ENCODE measurements at regions not wholly inside any gene's neighbourhood (a gene's known extent, or its start where the extent isn't known, plus 50 kb on each side); places are given as distances from the start of the nearest gene placed in this dataset.

DNA sequence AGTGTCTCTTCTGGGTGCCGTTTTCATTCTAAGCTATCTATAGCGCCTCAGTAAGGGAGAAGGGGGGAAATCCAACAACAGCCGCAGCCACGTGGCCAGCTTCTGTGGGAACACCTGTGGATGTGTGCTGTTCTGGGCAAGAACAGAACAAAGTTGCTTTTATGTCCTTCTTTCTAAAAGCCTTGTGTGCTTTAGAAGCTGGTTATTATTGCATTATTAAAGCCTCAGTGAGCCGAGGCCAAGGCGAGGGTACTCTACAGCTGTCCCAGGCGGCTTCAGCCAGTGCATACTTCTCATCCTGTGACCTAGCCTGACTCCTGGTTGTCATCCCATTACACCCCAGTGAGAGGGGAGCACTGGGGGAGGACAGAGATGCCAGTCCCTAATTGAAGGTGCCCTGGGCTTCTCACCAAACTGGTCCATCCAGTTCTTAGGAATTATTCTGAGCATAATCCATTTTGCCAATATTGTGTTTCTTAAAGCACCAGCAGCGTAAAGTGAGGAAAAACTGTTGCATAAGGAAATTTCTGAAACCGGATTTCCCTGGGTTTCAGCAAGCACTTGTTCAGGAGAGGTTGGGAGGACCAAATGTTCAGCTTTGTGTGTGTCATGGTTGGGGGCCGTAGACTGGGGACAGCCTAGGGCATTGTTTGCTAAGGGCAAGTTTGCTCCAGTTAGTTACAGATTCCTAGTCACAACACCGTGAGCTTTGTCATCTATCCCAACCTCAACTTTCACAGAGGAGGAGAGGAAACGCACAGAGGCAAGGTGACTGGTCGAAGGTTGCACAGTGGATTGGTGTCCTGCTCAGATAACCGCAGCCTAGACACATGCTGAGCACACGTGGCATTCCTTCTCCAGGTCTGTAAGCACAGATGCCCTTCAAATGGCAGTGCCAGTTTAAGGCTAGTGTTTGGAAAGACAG lies 61.0 kb upstream of the ATP1A1 start (continued):
- TF ChIP-seq THRA (CRISPR knock-in tag; IDR thresholded peaks at IDR 0.05; ENCODE audit: borderline replicate concordance) (peak; percentile 75; the same call in 1 of the 2 replicates), TARDBP (CRISPR knock-in tag; IDR thresholded peaks at IDR 0.05) (peak; percentile 54; the same call in 1 of the 2 replicates), KIAA2018 (CRISPR knock-in tag; IDR thresholded peaks at IDR 0.05; ENCODE audit: borderline replicate concordance) (no peak), MIXL1 (CRISPR knock-in tag; IDR thresholded peaks at IDR 0.05) (peak; percentile 65), SIX4 (CRISPR knock-in tag; IDR thresholded peaks at IDR 0.05) (0 out of 2 replicates have a peak, but pooled peaks have one; percentile 37), ZNF768 (CRISPR knock-in tag; IDR thresholded peaks at IDR 0.05) (peak; percentile 37; the same call in 1 of the 2 replicates), NFE2L2 (IDR thresholded peaks at IDR 0.05; ENCODE audit: low read length) (0 out of 2 replicates have a peak, but pooled peaks have one; percentile 6), FOXK1 (CRISPR knock-in tag; IDR thresholded peaks at IDR 0.05; ENCODE audit: borderline replicate concordance, low read depth) (peak; percentile 29; the same call in 1 of the 2 replicates), TMF1 (CRISPR knock-in tag; IDR thresholded peaks at IDR 0.05; ENCODE audit: low read depth) (no peak), TBX2 (CRISPR knock-in tag; IDR thresholded peaks at IDR 0.05; ENCODE audit: borderline replicate concordance) (peak; percentile 46; the same call in 1 of the 2 replicates), GZF1 (CRISPR knock-in tag; IDR thresholded peaks at IDR 0.05) (peak; percentile 76; the same call in 1 of the 2 replicates)
- TF ChIP-seq, protein P1, sequence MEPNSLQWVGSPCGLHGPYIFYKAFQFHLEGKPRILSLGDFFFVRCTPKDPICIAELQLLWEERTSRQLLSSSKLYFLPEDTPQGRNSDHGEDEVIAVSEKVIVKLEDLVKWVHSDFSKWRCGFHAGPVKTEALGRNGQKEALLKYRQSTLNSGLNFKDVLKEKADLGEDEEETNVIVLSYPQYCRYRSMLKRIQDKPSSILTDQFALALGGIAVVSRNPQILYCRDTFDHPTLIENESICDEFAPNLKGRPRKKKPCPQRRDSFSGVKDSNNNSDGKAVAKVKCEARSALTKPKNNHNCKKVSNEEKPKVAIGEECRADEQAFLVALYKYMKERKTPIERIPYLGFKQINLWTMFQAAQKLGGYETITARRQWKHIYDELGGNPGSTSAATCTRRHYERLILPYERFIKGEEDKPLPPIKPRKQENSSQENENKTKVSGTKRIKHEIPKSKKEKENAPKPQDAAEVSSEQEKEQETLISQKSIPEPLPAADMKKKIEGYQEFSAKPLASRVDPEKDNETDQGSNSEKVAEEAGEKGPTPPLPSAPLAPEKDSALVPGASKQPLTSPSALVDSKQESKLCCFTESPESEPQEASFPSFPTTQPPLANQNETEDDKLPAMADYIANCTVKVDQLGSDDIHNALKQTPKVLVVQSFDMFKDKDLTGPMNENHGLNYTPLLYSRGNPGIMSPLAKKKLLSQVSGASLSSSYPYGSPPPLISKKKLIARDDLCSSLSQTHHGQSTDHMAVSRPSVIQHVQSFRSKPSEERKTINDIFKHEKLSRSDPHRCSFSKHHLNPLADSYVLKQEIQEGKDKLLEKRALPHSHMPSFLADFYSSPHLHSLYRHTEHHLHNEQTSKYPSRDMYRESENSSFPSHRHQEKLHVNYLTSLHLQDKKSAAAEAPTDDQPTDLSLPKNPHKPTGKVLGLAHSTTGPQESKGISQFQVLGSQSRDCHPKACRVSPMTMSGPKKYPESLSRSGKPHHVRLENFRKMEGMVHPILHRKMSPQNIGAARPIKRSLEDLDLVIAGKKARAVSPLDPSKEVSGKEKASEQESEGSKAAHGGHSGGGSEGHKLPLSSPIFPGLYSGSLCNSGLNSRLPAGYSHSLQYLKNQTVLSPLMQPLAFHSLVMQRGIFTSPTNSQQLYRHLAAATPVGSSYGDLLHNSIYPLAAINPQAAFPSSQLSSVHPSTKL (CRISPR knock-in tag; IDR thresholded peaks at IDR 0.05): peak; percentile 57
- TF ChIP-seq, protein P2, sequence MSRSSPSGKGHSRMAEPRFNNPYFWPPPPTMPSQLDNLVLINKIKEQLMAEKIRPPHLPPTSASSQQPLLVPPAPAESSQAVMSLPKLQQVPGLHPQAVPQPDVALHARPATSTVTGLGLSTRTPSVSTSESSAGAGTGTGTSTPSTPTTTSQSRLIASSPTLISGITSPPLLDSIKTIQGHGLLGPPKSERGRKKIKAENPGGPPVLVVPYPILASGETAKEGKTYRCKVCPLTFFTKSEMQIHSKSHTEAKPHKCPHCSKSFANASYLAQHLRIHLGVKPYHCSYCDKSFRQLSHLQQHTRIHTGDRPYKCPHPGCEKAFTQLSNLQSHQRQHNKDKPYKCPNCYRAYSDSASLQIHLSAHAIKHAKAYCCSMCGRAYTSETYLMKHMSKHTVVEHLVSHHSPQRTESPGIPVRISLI (CRISPR knock-in tag; IDR thresholded peaks at IDR 0.05; ENCODE audit: borderline replicate concordance): peak; percentile 36; the same call in 1 of the 2 replicates
